HG02571 (cell line): ENCODE measurements at regions not wholly inside any gene's neighbourhood (a gene's known extent, or its start where the extent isn't known, plus 50 kb on each side); places are given as distances from the start of the nearest gene placed in this dataset.

Source experiments
- ATAC-seq: cut with Tn5 transposase; IDR thresholded peaks from one replicate; pipeline ENCODE4 v1.9.1; 2021; ENCODE audit warnings: mild to moderate bottlenecking, moderate library complexity; ENCODE audit not compliant: unreplicated experiment

DNA sequence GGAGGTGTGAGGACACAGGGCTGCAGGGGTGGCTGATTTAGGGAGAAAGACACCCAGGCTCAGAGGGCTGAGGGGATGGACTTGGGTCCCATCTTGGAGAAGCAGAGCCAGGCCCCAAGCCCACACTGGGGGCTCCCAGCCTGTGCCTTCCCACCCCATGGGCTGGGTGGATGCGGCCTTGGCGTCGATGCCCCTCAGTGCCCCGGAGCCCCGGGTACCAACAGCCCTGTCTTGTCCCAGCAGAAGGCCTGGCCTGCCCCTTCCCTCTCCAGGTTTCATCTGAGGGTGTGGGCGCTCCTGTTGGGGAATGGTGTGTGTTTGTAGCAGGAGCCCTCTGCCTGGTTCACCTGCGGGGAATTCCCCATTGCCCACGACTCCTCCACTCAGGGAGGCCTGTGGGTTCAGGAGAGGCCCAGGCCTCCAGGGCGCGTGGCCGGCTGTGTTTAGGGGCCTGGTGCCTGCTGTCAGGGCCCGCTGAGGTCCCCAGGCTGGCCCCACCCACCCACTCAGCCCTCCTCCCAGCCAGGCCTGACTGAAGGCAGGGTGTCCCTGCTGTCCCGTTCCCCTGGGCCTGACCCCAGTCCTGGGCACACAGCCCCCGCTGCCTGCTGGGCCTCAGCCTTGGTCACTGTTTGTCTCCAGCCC lies 51.1 kb upstream of the BEGAIN start:
- ATAC-seq: no peak

DNA sequence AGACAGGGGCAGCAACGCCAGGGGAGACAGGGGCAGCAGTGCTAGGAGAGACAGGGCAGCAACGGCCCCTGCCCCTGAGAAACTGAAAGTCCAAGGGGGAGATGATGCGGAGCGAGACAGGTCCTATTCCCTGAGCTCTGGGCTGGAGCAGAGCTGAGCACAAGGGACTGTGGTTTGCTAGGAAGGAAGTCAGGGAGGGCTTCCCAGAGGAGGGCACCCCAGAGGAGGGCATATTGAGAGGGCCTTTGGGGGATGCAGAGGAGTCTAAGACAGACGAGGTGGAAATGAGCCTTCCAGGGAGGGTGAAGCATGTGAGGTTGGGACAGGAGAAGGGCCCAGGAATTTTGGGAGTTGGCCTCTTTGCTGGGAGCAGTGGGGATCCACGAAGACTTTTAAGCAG lies 52.1 kb upstream of the BEGAIN start:
- no peak for ATAC-seq

DNA sequence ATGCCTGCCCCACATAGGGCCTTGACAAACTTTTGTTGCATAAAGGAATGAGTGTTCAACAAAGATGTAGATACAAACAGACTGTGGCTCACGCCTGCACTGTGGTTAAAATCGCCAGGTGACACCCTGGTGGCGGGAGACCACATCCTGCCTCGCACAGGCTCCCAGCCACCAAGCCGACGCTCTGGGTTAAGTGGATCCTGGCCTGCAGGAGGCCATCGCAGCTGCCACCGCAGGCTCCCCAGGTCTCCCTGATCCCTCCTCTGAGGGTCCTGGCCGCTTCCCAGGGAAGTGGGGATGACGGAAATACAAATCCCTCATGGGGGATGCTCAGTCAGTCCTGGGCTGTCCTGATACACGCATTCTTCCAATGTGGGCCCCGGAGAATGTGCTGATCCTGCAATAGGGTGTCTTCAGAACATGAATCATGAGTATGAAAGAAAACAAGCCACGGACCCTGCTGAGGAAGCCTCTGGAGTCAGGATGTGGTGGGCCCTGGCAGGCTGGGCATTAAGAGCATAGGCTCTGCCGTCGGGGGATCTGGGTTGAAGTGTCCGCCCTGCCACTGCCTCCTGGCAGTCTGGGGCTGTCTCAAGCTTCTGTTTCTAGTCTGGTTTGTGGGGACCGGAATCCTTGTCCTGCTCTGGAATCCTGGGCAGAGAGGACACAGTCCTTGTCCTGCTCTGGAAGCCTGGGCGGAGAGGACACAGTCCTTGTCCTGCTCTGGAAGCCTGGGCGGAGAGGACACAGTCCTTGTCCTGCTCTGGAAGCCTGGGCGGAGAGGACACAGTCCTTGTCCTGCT lies 53.5 kb upstream of the BEGAIN start:
- no peak for ATAC-seq

DNA sequence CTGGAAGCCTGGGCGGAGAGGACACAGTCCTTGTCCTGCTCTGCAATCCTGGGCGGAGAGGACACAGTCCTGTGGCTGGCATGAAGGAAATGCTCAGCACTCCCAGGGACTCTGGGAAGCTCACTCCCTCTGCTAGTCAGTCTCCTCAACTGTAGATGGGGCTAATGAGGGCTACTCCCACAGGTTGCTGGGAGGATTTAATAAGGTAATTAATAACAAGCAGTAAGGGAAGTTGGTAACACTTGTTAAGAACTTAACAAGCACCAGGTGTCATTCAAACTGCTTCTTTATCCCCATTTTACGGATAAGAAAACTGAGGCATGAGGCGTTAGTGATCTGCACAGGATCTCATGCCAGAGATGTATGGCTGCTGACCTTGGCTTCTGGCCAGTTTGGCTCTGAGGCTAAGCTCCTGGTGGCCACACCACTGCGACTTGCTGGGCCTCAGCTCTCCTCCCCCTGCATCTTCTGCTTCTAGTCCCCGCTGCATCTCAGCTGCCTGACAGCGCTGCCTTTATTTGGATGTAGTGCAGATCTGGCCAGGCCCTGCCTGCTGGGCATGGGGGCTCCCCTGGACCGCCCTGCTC lies 54.1 kb upstream of the BEGAIN start:
- no peak for ATAC-seq

DNA sequence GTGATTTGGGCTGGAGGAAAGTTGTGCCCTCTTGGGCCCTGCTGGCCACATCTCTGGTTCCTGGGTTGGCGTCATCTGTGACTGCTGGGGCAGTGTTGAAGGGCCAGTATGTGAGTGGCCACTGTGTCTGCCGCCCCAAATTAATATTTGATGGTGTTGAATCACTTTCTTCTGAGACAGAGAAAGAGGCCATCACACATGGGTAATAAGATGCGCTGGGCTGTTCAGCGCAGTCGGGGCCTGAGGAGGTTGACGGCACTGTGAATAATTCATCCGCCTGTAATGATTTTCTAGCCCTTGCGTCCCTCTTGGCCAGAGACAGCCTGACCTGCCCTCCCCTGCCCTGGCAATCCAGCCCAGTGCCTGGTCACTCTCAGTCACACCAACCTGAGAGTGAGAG lies 56.2 kb upstream of the BEGAIN start:
- no peak for ATAC-seq

DNA sequence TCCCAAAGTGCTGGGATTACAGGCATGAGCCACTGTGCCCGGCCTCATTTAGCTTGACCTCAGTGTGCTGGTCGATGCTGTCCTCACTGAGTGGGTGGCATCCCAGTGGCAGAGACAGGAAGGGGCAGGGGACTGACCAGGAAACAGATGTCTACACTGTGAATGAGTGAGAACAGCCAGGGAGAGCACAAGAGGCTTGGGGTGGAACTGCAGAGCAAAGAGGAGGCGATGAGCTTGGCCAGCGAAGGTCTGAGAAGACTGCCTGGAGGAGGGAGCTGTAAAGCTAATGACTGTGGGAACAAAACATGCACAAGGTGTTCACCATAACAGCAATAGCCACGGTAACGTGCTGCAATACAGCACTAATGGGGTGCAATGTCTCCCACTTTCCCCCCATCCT lies 57.2 kb upstream of the BEGAIN start:
- no peak for ATAC-seq

DNA sequence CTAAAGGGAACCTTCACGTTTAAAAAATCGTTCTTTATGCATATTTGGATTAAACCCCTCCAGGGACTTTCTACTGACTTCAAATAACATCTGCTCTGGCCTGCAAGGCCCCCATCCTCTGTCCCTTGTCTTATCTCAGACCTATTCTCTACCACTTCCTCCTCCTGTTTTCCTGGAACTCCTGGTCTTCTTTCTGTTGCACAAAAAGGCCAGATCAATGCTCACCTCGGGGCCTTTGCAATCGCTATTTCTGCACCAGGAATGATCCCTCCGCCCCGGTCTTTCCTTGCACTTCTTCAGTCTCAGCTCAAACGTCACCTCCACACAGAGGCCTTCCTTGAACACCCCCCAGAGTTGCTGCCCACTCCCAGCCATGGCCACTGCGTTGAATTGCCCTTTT lies 57.6 kb upstream of the BEGAIN start:
- no peak for ATAC-seq

DNA sequence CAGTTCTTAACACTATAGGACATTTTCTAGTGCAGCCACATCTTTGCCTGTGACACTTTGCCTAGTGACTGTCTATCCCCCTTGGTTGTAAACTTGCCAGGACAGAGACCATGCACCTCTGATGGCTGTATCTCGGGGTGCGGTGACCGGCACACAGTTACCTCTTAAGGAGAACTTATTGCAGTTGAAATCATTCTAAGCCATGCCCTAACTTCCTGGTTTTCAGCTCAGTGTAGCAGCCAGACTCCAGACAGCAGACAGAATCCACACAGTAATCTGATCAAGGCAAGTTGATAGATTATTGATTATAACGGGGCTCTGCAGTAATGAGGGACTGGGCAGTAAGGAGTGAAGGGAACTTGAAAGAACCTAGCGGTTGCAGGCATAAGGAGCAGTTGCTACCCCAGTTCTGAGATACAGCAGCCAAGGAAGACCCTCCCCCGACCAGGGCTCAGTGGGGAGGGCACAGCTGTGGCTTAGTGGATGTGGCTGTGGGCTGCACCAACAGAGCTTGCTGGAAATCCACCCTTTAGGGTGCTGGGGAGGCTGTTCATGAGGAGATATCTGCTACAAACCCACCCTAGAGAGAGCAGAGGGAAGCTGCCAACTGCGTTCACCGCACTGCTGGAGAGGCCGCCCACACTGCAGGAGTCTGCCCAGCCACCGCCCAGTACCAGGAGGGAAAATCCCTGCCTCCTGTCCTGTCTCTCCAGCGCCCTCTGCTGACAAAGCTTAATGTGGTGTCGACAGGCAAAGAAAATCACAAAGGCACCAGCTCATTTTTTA lies 58.2 kb upstream of the BEGAIN start:
- ATAC-seq: peak; percentile 82

DNA sequence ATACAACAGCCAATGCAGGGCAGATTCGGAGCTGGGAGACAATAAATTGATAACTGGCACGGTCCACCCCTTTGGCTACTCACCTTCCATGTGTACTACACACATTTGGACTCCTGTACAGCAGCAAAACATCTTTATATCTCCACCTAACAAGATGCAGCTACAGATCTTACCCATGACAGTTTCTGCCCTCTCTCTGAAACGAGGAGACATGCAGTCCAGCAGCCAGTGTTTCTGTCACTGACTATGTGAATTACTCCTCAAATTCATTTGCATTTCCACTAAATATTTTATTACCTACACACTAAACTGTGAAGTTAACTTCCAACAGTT lies 58.7 kb upstream of the BEGAIN start:
- ATAC-seq: no peak

DNA sequence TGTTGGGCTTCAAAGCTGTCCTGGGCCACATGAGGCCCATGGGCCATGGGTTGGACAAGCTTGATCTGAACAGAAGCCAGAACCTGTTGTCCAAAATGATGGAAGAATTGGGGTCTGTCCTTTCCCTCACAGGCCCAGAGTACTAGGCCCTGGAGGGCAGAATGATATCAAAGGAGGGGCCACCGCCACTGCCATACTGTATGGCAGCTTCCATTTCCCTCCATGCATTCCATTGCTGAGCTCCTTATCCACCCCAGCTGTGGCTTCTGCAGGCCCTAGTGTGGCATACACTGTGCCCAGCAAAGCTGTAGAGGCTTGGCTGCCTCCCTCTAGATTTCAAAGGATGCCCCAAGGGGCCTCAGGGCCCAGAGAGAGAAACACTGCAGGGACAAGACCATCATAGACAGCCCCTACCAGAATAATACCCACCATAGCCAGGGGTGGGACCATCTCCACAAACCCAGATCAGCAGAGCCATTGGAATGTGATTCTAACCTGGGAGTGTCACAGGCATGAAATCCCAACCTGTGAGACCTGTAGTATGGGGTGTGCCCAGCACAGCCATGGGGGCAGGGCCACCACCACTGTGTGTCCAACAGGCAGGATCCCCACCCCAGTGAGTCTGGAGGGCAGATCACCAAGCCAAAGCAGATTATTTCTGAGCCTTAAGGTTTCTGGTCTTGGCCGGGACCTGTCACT lies 61.4 kb upstream of the BEGAIN start:
- no peak for ATAC-seq

DNA sequence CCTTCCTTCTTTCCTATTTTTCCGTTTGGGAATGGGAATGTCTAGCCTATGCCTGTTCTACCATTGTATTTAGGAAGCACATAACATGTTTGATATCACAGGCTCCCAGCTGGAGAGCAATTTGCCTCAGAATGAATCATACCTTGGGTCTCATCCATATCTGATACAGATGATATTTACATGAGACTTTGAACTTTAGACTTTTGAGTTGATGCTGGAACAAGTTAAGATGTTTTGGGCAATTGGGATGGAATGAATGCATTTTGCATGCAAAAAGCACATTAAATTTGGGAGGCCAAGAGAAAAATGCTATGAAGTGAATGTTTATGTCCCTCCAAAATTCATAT lies 61.9 kb upstream of the BEGAIN start:
- no peak for ATAC-seq

DNA sequence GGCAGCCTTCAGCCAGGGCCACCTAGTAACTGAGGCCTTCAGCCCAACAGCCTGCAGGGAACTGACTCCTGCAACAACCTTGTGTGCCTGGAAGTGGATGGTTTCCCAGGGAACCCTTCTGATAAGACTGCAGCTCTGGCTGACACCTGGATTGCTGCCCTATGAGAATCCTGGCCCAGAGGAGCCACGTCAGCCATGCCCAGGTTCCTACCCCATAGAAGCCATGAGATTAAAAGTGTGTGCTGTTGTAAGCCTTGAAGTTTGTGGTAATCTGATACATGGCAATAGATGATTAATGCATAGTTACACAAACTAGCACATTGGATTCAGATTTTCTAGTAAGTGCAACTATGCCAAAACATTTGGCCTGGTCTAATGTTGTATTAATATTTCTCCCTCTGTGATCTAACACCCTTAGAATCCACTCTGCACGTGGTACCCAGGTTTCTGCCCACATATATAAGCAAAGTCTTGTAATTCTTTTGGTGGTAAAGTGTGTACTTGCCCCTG lies 64.8 kb upstream of the BEGAIN start:
- ATAC-seq: no peak

DNA sequence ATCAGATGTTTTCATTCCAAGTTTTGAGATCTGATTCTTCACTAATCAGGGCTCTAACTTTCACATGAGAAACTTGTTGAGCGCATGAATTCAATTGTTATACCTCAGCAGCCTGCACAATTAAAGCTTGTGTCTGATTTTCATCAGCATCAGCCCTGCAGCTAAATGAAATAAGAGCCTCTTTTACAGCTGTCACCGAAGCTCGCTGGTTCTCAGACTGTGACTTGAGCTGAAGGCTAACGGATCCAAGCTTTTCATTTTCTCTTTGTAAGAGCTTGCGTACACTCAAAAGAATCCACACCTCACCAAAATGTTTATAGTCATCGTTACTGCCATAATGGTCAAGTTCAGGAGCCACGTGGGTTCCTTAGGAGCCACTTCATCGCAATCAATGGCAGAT lies 65.5 kb upstream of the BEGAIN start:
- ATAC-seq: no peak

DNA sequence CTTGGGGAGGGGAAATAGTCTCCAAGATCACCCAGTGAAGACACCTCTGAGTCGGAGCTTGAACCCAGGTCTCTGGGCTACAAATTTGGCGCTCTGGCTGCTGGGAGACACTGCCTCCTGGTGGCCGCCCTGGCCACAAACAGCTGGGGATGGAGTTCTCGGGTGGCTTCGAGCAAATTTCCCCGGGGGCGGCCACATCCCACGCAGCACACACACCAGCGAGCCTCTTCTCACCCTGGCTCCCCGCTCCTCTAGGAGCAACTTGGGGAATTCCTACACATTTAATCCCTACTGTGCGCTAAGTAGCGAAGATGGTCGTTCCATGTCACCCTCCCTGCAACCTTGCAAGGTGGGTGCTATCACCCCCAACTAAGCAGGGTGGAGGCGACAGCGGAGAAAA lies 66.2 kb upstream of the BEGAIN start:
- ATAC-seq: no peak

DNA sequence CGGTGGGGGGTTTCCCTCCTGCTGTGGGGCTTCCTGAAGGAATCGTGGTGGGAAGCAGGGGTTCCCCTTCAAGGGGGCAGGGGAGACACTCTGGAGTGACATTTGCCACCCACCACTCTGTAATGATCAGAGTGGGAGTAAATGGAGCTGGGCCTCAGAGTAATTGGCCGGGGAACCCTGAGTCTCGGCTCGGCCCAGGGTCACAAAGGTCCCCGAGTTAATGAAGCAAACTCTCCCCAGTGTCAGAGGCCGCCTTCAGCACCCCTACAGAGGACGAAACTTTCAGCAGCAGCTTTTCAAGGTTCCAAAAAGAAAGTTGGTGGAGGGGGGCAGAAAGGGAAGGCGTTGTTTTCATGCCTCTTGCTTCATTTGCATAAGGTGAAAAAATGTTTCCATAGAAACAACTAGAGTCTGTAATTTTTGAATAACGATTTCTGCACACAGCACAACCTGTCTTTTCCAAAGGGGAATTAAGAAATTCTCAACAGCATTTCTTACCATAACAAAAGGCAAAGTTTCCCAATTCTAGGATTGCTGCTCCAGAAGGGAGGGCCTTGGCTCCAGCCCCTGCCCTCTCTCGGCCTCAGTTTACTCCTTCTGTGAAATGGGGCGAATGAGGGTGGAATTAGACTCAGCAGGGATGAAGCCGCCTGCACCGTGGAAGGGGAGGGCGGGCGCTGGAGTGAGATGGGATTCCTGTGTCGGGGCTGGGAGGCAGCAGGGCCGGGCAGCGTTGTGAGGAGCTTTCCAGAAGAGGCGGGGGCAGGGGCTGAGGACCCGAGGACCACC lies 67.0 kb upstream of the BEGAIN start:
- no peak for ATAC-seq

DNA sequence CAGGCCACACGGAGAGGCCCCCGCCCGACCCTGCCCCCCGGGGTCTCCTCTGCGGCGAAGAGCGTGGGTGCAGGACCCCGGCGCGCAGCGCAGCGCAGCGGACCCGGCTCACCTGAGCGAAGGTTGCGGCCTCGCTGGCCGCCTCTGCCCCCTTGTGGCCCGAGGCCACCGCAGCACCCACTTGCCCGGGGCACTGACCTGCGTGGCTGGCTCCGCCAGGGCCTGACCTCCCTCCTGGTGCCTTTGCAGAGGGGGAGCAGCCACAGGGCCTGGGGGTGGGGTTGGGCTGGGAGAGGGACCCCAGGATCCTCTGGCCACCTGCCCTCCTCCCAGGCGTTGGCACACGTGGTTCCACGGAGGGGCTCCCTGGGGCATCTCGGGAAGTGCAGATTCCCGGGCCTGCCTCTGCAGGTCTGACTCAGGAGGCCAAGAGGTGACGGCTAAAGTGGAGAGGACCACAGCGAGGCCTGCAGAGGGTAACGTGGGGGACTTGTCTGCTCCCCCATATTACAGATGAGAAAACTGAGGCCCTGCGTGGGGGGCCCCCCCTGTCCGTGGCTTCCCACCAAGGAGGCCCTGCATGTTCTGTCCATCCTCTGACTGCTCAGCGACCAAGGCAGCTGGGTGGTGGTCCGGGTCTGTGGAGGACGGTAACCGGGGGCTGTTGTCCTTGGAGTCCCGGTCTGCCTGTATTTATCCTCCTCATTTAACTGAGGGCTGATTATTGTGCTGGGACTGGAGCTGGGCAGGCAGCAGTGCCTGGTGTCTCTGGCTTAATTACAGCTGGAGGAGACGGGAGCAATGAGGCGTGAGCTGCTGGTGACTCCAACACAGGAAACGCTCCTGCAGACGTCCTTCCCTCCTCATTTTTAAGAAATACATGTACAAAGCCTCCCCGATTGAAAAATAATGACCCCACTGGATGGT lies 67.9 kb upstream of the BEGAIN start:
- no peak for ATAC-seq

DNA sequence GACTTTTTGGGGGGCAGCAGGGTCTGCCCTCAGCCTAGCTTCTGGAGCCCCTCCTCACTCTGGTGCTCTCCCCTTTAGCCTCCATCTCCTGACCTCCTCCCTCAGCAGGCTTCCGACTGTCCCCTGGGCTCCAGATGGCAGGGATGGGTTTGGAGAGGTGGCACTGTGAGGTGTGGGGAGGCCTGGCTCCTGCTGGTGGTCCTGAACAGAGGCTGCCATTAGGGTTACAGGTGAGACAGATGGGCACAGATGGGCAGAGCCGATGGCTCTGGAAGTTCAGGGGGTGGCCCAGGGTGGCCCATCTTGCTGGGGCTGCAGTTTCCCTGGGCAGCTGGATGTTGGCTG lies 68.5 kb upstream of the BEGAIN start:
- ATAC-seq: no peak

DNA sequence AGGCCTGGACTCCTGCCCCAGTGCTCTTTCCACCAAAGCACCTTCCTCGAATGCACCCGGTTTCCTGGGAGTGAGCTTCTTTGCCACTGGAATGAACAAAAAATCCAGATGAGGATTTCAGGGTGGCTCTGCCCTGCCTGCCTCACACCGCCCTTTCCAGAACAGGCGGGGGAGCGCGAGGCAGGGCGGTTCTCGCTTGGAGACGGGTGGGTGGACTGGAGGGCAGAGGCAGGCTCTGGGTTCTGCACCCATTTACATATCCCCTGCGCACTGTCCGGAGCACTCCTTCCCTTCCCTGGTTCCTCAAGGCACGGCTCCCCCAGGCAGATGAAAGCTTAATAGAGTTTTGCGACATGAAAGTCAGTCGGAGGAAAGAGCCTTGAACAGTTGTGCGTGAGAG lies 69.7 kb upstream of the DLK1 start:
- no peak for ATAC-seq

DNA sequence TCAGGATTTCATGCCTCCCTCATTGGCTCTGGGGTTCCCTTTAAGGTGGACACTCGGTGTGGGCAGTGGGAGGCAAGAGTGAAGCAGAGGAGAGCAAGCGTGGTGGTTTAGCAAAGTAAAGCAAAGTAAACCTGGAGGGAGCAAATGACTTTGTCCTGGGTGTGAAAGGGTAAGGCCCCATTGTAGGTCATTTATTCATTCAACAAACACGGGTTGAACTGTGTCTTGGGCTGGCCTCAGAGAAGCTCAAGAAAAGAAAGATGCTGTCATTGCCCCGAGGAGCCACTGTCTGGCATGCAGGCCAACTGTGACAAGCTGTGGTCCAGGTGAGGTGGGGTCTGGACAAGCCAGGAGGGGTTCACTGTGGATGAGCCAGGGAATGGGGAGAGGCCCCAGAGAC lies 68.9 kb upstream of the DLK1 start:
- ATAC-seq: no peak
